Psoas muscle (tissue), 7 donors: ENCODE measurements at regions not wholly inside any gene's neighbourhood (a gene's known extent, or its start where the extent isn't known, plus 50 kb on each side); places are given as distances from the start of the nearest gene placed in this dataset.

Experiments
- ATAC-seq, 4 donors: fragments of 200-7000 bp; cut with Tn5 transposase; one replicate each; pipeline ENCODE4 v1.9.1; 2020; ENCODE audit warnings: moderate library complexity in 3 of 4, mild to moderate bottlenecking in 2 of 4
- DNase-seq, 2 donors: peaks; one replicate each; pipeline ENCODE4 v3.0.0-alpha.2; 2020
- H3K27ac ChIP-seq: fragments of 200-600 bp; one replicate; pipeline ENCODE4 v1.8.0; 2022
- H3K27me3 ChIP-seq, 3 donors: fragments of 200-600 bp in 1 of 3; one replicate each; pipeline versions ENCODE4 v1.6.1 to v1.8.0; 2013 to 2022; ENCODE audit warnings: low read length in 2 of 3, mild to moderate bottlenecking in 2 of 3, moderate library complexity in 1 of 3; ENCODE audit not compliant: insufficient read depth in 3 of 3
- H3K36me3 ChIP-seq, 2 donors: fragments of 200-600 bp in 1 of 2; one replicate each; pipeline versions ENCODE4 v1.6.1 to v1.8.0; 2013 to 2022; ENCODE audit warnings: low read depth in 1 of 2, mild to moderate bottlenecking in 1 of 2, moderate library complexity in 1 of 2; ENCODE audit not compliant: insufficient read depth in 1 of 2
- H3K4me1 ChIP-seq: fragments of 200-600 bp; one replicate; pipeline ENCODE4 v1.8.0; 2022
- H3K4me3 ChIP-seq: fragments of 200-600 bp; one replicate; pipeline ENCODE4 v1.8.0; 2022; ENCODE audit warnings: mild to moderate bottlenecking
- H3K9me3 ChIP-seq: fragments of 200-600 bp; one replicate; pipeline ENCODE4 v1.8.0; 2022
- CTCF ChIP-seq: fragments of 200-600 bp; IDR thresholded peaks from one replicate; pipeline ENCODE4 v1.8.0; 2022; ENCODE audit warnings: antibody characterized with exemption
- WGBS, 3 donors: extraction: QIAGEN DNeasy Blood & Tissue Kit; methylation state at CpG; one replicate each; pipeline versions ENCODE4 v1.1.6 to v1.1.7; 2013; 5-methylcytosine and 5-hydroxymethylcytosine counted together
- intact Hi-C, 2 donors: fragments of 100-400 bp; cut with DNase I; formaldehyde crosslinking; loops; one replicate each; pipeline versions ENCODE4 v1.11.0 to v1.14.2; 2022
- donor health status: healthy with polysubstance abuse.
- donor health status: DM: no; HTN: no; CAD: no; lungs with moderate emphysema.
- donor health status: Bipolar disorder and iron deficiency.
- donor health status: healthy.
- donor health status: DM: yes; HTN: yes; CAD: no.
- donor health status: DM: no; HTN: no; CAD: no.
- donor health status: DM: yes; HTN: yes; CAD: no.

- ATAC-seq = no peak
- no peak for DNase-seq
- Histone ChIP-seq H3K36me3 (no peaks in the 10 kb centered on the region), H3K4me3 (no peak overlapping the region), H3K27ac (no peak overlapping the region), H3K4me1 (no peaks in the 10 kb centered on the region), H3K9me3 (no peaks in the 10 kb centered on the region), H3K27me3 (no peaks in the 10 kb centered on the region)
- TF ChIP-seq CTCF = no peak
- intact Hi-C loops = no loop called here
Measured at GRCh38 chr5:57033103-57033502, 81.2 kb upstream of the MIER3 start.

GRCh38 chr5:57033503-57033902 lies 81.6 kb upstream of the MIER3 start:
- ATAC-seq (no peak), DNase-seq (no peak)
- H3K27me3 ChIP-seq = no peaks in the 10 kb centered on the region
- TF ChIP-seq CTCF = no peak
- H3K4me3 ChIP-seq = no peak overlapping the region
- no peaks in the 10 kb centered on the region for H3K4me1 ChIP-seq
- WGBS, 3 donors = 69 to 79% (median 71%) methylated on average over 2 of the region's 2 CpGs
- no peaks in the 10 kb centered on the region for H3K9me3 ChIP-seq
- no peak overlapping the region for H3K27ac ChIP-seq
- intact Hi-C loops = no loop called here
- no peaks in the 10 kb centered on the region for H3K36me3 ChIP-seq

GRCh38 chr5:57034201-57034916 lies 82.4 kb upstream of the MIER3 start:
- Histone ChIP-seq H3K27ac (no peak overlapping the region), H3K9me3 (no peaks in the 10 kb centered on the region), H3K4me3 (no peak overlapping the region), H3K36me3 (no peaks in the 10 kb centered on the region), H3K27me3 (no peaks in the 10 kb centered on the region), H3K4me1 (no peaks in the 10 kb centered on the region)
- DNase-seq (no peak), ATAC-seq (no peak)
- intact Hi-C loops = no loop called here
- TF ChIP-seq CTCF = no peak
- 83 to 87% (median 85%) methylated on average over 5 of the region's 5 CpGs for WGBS, 3 donors

GRCh38 chr5:57035955-57036354 lies 84.0 kb upstream of the MIER3 start:
- no peak for TF ChIP-seq CTCF
- DNase-seq = no peak
- ATAC-seq = no peak
- H3K36me3 ChIP-seq = no peaks in the 10 kb centered on the region
- no peaks in the 10 kb centered on the region for H3K4me1 ChIP-seq
- WGBS, 3 donors = 67 to 73% (median 72%) methylated on average over 3 of the region's 3 CpGs
- no peaks in the 10 kb centered on the region for H3K27me3 ChIP-seq
- no peak overlapping the region for H3K27ac ChIP-seq
- H3K9me3 ChIP-seq = no peaks in the 10 kb centered on the region
- no peak overlapping the region for H3K4me3 ChIP-seq
- intact Hi-C loops = no loop called here

GRCh38 chr5:57036761-57037160 lies 84.8 kb upstream of the MIER3 start:
- Histone ChIP-seq H3K9me3 (no peaks in the 10 kb centered on the region), H3K27me3 (no peaks in the 10 kb centered on the region), H3K36me3 (no peaks in the 10 kb centered on the region), H3K27ac (no peak overlapping the region), H3K4me3 (no peak overlapping the region), H3K4me1 (no peaks in the 10 kb centered on the region)
- no peak for TF ChIP-seq CTCF
- intact Hi-C loops = no loop called here
- 84 to 92% (median 88%) methylated on average over 3 of the region's 3 CpGs for WGBS, 3 donors
- ATAC-seq (no peak), DNase-seq (no peak)
